Chondrocyte (in vitro differentiated cells): ENCODE measurements at regions not wholly inside any gene's neighbourhood (a gene's known extent, or its start where the extent isn't known, plus 50 kb on each side); places are given as distances from the start of the nearest gene placed in this dataset.
"Not testable (repeated sequence)": the region's sequence is repeated elsewhere in the genome, so short reads cannot be mapped to it uniquely, and the experiment has no call there.

ENCODE experiments used
- DNase-seq: peaks from one replicate; pipeline ENCODE4 v3.0.0; 2021; ENCODE audit warnings: mixed read lengths, low spot score
- H3K27ac Mint-ChIP-seq: one replicate; pipeline ENCODE4 v1.8.0; 2021; ENCODE audit warnings: mild to moderate bottlenecking, moderate library complexity, mixed read lengths; ENCODE audit not compliant: unreplicated experiment
- H3K27me3 Mint-ChIP-seq: 2 replicates; pipeline ENCODE4 v1.8.0; 2021; ENCODE audit warnings: low read depth, mixed read lengths
- H3K36me3 Mint-ChIP-seq: 2 replicates; pipeline ENCODE4 v1.8.0; 2021; ENCODE audit warnings: low read depth, mixed read lengths
- H3K4me1 Mint-ChIP-seq: 2 replicates; pipeline ENCODE4 v1.8.0; 2021; ENCODE audit warnings: low read depth, mild to moderate bottlenecking, mixed read lengths
- H3K4me3 Mint-ChIP-seq: one replicate; pipeline ENCODE4 v1.8.0; 2021; ENCODE audit warnings: mild to moderate bottlenecking, moderate library complexity, mixed read lengths; ENCODE audit not compliant: unreplicated experiment
- H3K9me3 Mint-ChIP-seq: 2 replicates; pipeline ENCODE4 v1.8.0; 2021; ENCODE audit warnings: low read depth, mixed read lengths
- CTCF ChIP-seq: fragments of 200-600 bp; sonication (generic); IDR thresholded peaks from 2 replicates; pipeline ENCODE4 v1.5.0; 2021; ENCODE audit warnings: antibody characterized with exemption, mild to moderate bottlenecking, moderate library complexity

- H3K36me3 Mint-ChIP-seq: no peaks in the 10 kb centered on the region
- no peak overlapping the region for H3K27ac Mint-ChIP-seq
- H3K27me3 Mint-ChIP-seq: no peaks in the 10 kb centered on the region
- H3K4me3 Mint-ChIP-seq: no peak overlapping the region
- peaks cover 31% of the 10 kb centered on the region for H3K4me1 Mint-ChIP-seq
- no peak for TF ChIP-seq CTCF
- DNase-seq: no peak
- H3K9me3 Mint-ChIP-seq: no peaks in the 10 kb centered on the region
Measured at GRCh38 chr2:109689182-109689930, 75.2 kb downstream of the SOWAHC start.

DNA sequence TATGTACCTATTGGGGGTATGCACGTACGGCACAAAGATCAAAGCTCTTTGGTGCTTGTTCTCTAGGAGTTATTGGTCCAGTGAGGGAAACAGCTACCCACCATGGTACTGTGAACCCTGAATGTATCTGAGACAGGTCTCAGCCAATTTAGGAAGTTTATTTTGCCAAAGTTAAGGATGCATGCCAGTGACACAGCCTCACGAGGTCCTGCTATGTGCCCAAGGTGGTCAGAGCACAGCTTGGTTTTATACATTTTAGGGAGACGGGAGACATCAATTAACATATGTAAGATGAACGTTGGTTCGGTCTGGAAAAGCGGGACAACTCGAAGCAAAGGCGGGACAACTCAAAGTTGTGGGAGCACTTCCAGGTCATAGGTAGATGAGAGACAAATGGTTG lies 75.8 kb downstream of the SOWAHC start:
- Mint-ChIP-seq H3K4me1 (peaks cover 32% of the 10 kb centered on the region), H3K36me3 (no peaks in the 10 kb centered on the region), H3K4me3 (no peak overlapping the region), H3K27me3 (no peaks in the 10 kb centered on the region), H3K27ac (no peak overlapping the region), H3K9me3 (no peaks in the 10 kb centered on the region)
- no peak for DNase-seq
- TF ChIP-seq CTCF: no peak

DNA sequence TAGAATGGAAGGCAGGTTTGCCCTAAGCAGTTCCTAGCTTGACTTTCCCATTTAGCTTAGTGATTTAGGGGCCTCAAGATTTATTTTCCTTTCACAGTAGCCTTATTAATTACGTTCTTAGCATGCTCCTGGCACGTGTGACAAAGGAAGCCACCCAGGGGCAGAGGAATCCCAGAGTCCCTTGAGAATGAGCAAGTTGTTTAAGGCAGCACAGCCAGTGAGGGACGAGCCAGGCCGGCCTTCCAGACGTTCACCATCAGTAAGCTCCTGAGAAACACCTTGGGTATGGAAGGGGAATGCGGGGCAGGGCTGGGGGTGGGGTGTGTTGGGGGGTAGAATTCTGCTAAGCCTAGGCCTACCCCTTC lies 76.3 kb downstream of the SOWAHC start:
- TF ChIP-seq CTCF: no peak
- Mint-ChIP-seq H3K27ac (no peak overlapping the region), H3K4me1 (peaks cover 32% of the 10 kb centered on the region), H3K36me3 (no peaks in the 10 kb centered on the region), H3K27me3 (no peaks in the 10 kb centered on the region), H3K4me3 (no peak overlapping the region), H3K9me3 (no peaks in the 10 kb centered on the region)
- no peak for DNase-seq

DNA sequence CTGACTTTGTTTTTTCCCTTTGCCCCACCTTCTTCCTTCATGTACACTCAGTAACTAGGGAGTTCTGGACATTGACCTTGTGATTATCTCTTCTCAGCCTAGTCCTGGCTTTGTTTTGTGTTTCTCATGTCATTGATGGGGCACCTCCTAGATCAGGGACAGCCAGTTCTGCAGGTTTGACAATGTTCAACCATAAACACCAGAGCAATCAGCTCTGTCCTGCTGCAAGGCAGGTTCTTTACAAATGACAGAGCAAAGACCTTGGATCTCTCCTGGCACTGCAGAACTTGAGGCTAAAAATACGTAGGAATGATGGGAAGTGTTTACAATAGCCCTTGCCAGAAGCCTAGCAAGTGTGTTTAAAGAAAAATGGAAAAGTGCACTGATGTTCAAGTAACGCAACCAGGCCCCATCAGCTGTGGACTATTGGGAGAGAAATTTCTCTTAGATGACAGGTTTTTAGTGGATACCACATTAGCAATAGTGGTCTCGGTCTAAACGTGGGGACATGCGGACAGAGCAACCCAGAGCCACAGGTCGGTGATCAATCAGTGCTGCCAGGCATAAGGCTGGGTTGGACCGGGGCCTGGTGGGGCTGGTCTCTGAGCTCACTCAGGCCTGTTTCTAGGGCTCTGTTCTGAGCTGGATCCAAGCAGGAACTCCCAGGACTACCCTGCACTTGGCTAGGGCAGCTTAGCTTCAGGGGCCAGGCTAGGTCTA lies 76.8 kb downstream of the SOWAHC start:
- Mint-ChIP-seq H3K9me3 (no peaks in the 10 kb centered on the region), H3K4me1 (peaks cover 32% of the 10 kb centered on the region), H3K36me3 (no peaks in the 10 kb centered on the region), H3K4me3 (no peak overlapping the region), H3K27ac (no peak overlapping the region), H3K27me3 (no peaks in the 10 kb centered on the region)
- no peak for TF ChIP-seq CTCF
- DNase-seq: no peak

- no peaks in the 10 kb centered on the region for H3K27me3 Mint-ChIP-seq
- no peak overlapping the region for H3K4me3 Mint-ChIP-seq
- no peak for TF ChIP-seq CTCF
- H3K27ac Mint-ChIP-seq: no peak overlapping the region
- peaks cover 25% of the 10 kb centered on the region for H3K4me1 Mint-ChIP-seq
- peaks cover 2% of the 10 kb centered on the region for H3K9me3 Mint-ChIP-seq
- peaks cover 2% of the 10 kb centered on the region for H3K36me3 Mint-ChIP-seq
- DNase-seq: no peak
Measured at GRCh38 chr2:109692013-109692743, 78.0 kb downstream of the SOWAHC start.

DNA sequence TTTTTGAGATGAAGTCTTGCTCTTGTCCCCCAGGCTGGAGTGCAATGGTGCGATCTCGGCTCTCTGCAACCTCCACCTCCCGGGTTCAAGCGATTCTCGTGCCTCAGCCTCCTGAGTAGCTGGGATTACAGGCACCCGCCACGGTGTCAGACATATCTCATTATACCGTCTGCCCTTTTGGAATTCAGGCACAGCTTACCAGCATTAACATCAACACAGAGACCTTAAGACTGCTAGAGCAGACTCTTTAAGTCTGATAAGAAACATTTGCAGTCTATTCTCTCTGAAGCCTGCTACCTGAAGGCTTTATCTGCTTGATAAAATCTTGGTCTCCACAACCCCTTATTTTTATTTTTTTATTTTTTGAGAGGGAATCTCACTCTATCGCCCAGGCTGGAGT lies 78.7 kb downstream of the SOWAHC start:
- H3K27me3 Mint-ChIP-seq, H3K36me3 Mint-ChIP-seq, H3K9me3 Mint-ChIP-seq, H3K4me3 Mint-ChIP-seq, H3K27ac Mint-ChIP-seq, DNase-seq: not testable (repeated sequence)
- H3K4me1 Mint-ChIP-seq: peaks cover 24% of the 10 kb centered on the region

- not testable (repeated sequence) for H3K27me3 Mint-ChIP-seq, H3K27ac Mint-ChIP-seq, H3K4me3 Mint-ChIP-seq, H3K9me3 Mint-ChIP-seq, DNase-seq, H3K36me3 Mint-ChIP-seq
- peaks cover 24% of the 10 kb centered on the region for H3K4me1 Mint-ChIP-seq
Measured at GRCh38 chr2:109693292-109693691, 79.1 kb downstream of the SOWAHC start.
